ENCODE measurements at regions not wholly inside any gene's neighbourhood (a gene's known extent, or its start where the extent isn't known, plus 50 kb on each side); places are given as distances from the start of the nearest gene placed in this dataset.

- intact Hi-C loops (cut with micrococcal nuclease), result no loop called here
Observed at GRCh38 chr15:81531109-81531592, 157.1 kb upstream of the TMC3 start.

GRCh38 chr15:81530271-81530691 lies 156.3 kb upstream of the TMC3 start:
- intact Hi-C loops (cut with micrococcal nuclease), result no loop called here

GRCh38 chr15:81529481-81529880 lies 155.5 kb upstream of the TMC3 start:
- intact Hi-C loops (cut with micrococcal nuclease), result no loop called here

- intact Hi-C loops (cut with micrococcal nuclease), result no loop called here
Observed at GRCh38 chr15:81526029-81526428, 152.0 kb upstream of the TMC3 start.

- intact Hi-C loops (cut with micrococcal nuclease), result no loop called here
Observed at GRCh38 chr15:81524496-81524895, 150.5 kb upstream of the TMC3 start.

GRCh38 chr15:81523867-81524266 lies 149.9 kb upstream of the TMC3 start:
- intact Hi-C loops (cut with micrococcal nuclease), result no loop called here

- intact Hi-C loops (cut with micrococcal nuclease), result no loop called here
Observed at GRCh38 chr15:81520480-81520879, 146.5 kb upstream of the TMC3 start.

- intact Hi-C loops (cut with micrococcal nuclease), result no loop called here
Observed at GRCh38 chr15:81516461-81516860, 142.4 kb upstream of the TMC3 start.

- intact Hi-C loops (cut with micrococcal nuclease), result no loop called here
Observed at GRCh38 chr15:81516012-81516411, 142.0 kb upstream of the TMC3 start.

GRCh38 chr15:81514725-81515124 lies 140.7 kb upstream of the TMC3 start:
- intact Hi-C loops (cut with micrococcal nuclease), result no loop called here

- intact Hi-C loops (cut with micrococcal nuclease), result no loop called here
Observed at GRCh38 chr15:81511138-81511537, 137.1 kb upstream of the TMC3 start.

- intact Hi-C loops (cut with micrococcal nuclease), result no loop called here
Observed at GRCh38 chr15:81507831-81508230, 133.8 kb upstream of the TMC3 start.

GRCh38 chr15:81506936-81507335 lies 132.9 kb upstream of the TMC3 start:
- intact Hi-C loops (cut with micrococcal nuclease), result no loop called here

GRCh38 chr15:81506071-81506470 lies 132.1 kb upstream of the TMC3 start:
- intact Hi-C loops (cut with micrococcal nuclease), result no loop called here

GRCh38 chr15:81504170-81504905 lies 130.3 kb upstream of the TMC3 start:
- intact Hi-C loops (cut with micrococcal nuclease), result no loop called here

- intact Hi-C loops (cut with micrococcal nuclease), result no loop called here
Observed at GRCh38 chr15:81502439-81502838, 128.4 kb upstream of the TMC3 start.

- intact Hi-C loops (cut with micrococcal nuclease), result no loop called here
Observed at GRCh38 chr15:81500081-81500480, 126.1 kb upstream of the TMC3 start.

- intact Hi-C loops (cut with micrococcal nuclease), result no loop called here
Observed at GRCh38 chr15:81498294-81498693, 124.3 kb upstream of the TMC3 start.

GRCh38 chr15:81497238-81497637 lies 123.2 kb upstream of the TMC3 start:
- intact Hi-C loops (cut with micrococcal nuclease), result no loop called here

- intact Hi-C loops (cut with micrococcal nuclease), result no loop called here
Observed at GRCh38 chr15:81495780-81496467, 121.9 kb upstream of the TMC3 start.

- intact Hi-C loops (cut with micrococcal nuclease), result no loop called here
Observed at GRCh38 chr15:81492969-81493645, 119.1 kb upstream of the TMC3 start.

GRCh38 chr15:81492331-81492968 lies 118.4 kb upstream of the TMC3 start:
- intact Hi-C loops (cut with micrococcal nuclease), result no loop called here
